IPS-NIHi7 (cell line): ENCODE measurements at regions not wholly inside any gene's neighbourhood (a gene's known extent, or its start where the extent isn't known, plus 50 kb on each side); places are given as distances from the start of the nearest gene placed in this dataset.
A peak's percentile ranks its signal among the peaks of the same experiment; 100 is the strongest.

Experiments
- DNase-seq: peaks from one replicate; pipeline ENCODE4 v3.0.0; 2012; ENCODE audit warnings: mixed read lengths; ENCODE audit errors: extremely low spot score

DNA sequence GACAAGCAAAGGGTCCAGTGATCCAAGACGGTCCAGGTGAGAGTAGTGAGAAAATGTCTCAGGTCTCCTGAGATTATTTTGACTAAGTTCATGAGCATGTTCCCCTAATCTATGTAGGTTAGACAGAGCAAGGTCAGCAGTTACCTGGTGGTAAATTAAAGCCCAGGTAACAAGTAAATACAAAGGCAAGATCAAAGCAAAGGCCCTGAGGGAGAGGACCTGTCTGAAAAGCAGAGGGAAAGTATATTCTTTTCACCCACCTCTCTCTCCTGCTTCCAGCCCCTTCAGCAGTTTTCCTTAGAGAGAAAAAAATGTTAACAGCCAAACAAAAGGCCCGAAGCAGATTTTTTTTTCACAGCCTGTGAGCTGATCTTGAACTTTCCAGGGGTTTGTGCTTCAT, 302.7 kb downstream of the MAP2K6 start:
- no peak for DNase-seq

DNA sequence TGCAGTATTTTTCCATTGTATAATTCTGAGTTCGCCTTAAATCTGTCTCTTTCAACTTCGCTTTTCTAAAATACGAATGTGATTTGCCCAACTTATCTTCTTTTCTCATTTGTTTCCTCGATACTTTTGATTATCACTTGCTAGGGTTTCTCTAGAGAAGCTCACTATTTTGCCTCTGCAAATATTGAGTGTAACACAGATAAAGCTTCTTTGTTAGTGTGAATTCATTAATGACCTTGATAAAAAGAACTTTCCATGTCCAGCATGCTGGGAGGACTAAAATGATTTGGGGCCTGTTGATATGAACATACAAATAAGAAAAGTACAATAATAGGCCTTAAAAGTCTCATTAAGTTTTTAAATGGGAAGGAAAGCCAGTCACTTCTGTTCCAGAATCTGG, 303.3 kb downstream of the MAP2K6 start:
- DNase-seq, result no peak

GRCh38 chr17:69719474-69720048, 305.1 kb downstream of the MAP2K6 start:
- no peak for DNase-seq

- DNase-seq, result no peak
Measured at GRCh38 chr17:69722518-69722917, 308.0 kb downstream of the MAP2K6 start.

DNA sequence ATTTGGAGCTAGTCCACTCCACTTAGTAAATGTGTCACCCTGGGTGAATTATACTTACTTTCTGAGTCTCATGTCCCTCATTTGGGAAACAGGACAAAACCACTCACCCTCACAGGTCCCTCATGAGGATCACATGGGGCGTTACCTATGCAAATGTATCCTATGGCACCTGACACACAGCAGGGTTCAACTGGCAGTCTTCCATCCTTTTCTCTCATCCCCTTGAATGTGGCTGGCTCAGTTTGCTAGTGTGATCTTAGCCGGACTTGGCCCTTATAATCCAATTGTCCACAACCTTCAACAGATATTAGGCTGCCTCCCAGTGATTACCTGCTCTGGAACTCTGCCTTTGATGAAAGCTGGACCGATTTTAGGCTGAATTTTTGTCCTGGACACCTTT, 308.8 kb downstream of the MAP2K6 start:
- no peak for DNase-seq

DNA sequence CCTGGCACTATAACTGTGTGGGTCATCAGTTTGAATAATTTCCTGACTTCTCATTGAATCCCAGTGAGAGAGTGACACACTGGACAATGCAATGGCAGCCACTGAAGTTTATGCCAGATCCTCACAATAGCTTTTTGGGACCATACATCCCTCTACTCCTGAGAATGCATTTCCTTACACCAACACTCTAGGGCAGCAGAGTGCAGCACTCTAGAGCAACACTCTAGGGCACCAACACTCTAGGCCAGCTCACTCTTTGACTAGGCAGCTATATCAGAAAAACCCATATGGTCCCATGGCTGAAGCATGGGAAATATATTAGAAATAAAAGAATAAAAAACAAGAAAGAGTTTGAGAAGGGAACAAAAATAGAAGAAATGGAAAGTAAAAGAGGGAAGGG, 309.2 kb downstream of the MAP2K6 start:
- peak; percentile 23 for DNase-seq

DNA sequence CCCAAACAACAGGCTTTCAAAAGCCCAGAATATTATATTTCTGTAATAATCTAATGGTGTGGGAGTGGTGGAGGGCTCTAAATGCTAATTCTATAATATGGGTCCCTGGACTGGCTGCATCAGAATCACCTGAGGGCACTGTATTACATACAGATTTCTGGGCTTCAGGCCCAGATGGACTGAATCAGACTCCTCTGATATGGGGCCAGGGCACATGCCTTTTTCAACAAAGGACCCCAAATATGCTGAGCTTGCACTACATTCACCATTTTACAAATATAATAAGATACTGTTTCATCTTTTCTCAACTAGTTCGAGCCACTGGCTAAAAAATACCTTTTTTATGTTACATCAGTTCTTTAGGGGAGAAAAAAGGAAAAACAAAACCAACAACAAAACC, 309.7 kb downstream of the MAP2K6 start:
- no peak for DNase-seq

GRCh38 chr17:69725146-69725545, 310.6 kb downstream of the MAP2K6 start:
- no peak for DNase-seq

DNA sequence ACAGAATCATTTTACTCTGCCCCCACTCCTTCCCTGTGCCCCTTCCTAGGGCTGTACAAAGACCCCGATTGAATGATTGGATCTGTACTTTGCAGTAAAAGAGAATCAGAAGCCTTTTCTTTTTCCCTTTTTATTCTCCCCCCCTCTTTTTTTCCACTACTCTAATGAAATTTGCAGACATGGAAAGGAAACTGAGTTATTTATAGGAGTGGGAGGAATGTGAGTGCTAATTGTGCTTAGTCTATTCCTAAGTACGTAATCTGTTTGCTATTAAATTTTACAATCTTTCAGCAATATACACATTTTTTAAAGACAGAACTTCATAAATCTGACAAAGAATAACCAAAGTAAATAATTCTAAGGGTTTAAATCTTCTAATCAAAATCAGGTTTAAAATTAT, 314.3 kb downstream of the MAP2K6 start:
- DNase-seq, result no peak

GRCh38 chr17:69729944-69730343, 315.4 kb downstream of the MAP2K6 start:
- DNase-seq, result no peak

- DNase-seq, result no peak
Measured at GRCh38 chr17:69732272-69732918, 317.9 kb downstream of the MAP2K6 start.

- DNase-seq, result peak; percentile 26
Measured at GRCh38 chr17:69733171-69734012, 318.9 kb downstream of the MAP2K6 start.

- no peak for DNase-seq
Measured at GRCh38 chr17:69734656-69735055, 320.2 kb downstream of the MAP2K6 start.

GRCh38 chr17:69735285-69735684, 320.8 kb downstream of the MAP2K6 start:
- DNase-seq, result no peak

- DNase-seq, result no peak
Measured at GRCh38 chr17:69743091-69743490, 328.6 kb downstream of the MAP2K6 start.

- DNase-seq, result no peak
Measured at GRCh38 chr17:69744512-69745070, 330.1 kb downstream of the MAP2K6 start.

DNA sequence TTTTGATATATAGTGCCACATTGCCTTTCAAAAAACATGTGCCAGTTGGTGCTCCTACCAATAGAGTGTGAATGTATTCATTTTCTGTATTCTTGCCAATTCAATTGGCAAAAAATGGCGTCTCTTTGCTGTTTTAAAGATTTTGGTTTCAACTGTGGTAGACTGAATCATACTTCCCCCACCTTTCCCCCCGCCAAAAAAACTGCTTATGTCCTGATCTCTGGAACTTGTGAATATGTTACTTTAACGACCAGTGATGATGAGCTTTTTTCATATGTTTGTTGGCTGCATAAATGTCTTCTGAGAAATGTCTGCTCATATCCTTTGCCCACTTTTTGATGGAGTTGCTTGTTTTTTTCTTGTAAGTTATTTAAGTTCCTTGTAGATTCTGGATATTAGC, 325.1 kb upstream of the KCNJ16 start:
- DNase-seq, result no peak

GRCh38 chr17:69757688-69758430, 317.2 kb upstream of the KCNJ16 start:
- no peak for DNase-seq

DNA sequence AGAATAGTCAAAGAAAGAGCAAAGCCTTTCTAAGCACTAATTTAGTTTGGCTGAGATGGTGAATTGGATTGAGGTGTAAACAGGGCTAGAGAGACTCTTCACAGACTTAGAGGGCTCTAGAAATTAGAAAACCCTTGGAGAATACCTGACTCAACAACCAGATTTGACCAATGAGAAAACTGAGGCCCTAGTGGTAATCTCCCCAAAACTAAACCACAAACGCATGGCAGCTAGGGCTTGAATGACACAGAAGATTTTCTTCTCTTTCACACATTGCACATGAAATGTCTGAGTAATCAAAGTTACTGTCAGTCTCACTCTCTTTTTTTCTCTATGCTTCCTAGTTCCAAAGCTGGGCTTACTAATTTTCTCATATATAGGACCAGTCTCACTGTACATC, 314.5 kb upstream of the KCNJ16 start:
- no peak for DNase-seq

DNA sequence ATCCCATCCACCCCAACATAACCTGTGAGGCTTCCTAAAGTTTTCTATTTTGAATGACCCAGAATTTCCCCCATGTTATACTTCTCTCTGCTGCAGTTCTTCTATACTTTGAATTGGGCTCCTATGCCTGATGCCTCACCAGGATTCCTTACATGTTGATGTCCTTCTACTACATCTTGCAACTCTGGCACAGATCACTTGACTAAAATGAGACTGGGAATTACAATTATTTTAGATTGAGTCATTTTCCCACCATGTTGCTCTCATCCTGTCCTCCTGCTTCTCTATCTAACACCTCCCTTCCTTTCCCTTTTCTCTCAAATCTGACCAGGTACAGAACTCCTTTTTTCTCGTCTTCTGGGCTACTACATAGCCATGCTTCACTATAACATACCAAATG, 314.0 kb upstream of the KCNJ16 start:
- DNase-seq, result no peak

DNA sequence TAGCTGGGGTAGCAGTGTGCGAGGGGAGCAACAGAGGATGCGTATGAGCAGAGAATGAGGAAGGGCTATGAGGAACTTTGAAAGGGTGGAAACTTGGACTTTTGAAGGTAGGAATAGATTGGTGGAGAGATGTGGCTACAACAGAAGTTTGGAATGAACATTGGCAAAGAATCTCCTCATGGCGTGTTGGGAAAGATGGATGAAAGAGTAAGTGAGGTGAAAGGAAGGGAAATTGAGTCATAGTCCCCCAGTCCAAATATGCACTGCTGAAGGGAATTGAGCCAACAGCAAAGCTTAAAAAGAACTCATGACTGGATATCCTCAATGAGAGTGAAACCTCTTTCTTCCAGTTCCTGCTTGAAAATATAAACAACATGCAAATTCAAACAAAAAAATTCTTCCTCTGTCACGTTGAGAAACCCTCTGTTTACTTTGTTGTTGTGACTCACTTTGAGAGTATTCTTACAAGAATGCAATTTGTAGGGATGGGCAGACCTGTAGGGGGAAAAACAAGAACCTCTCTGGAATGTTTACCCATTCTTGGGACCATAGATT, 313.2 kb upstream of the KCNJ16 start:
- DNase-seq, result peak; percentile 34

DNA sequence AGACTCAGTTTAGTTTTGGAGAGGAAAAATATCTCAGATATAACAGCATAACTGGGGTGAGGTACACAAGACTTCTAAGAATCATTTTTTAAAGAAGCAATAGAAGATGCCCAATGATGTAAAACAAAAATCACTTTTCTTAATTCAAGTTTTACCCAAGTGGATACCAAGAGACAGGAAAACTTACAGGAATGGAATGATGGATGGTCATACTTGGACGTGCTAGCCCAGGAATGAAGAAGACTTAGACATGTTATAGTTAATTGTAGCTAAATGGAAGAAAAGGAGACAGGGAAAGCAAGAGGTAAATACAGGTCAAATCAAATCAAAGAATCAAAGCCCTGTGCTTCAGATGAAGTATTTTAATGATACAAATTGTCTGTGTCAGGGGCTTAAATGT, 312.7 kb upstream of the KCNJ16 start:
- DNase-seq, result no peak
